HFF-Myc (cell line): ENCODE measurements at regions not wholly inside any gene's neighbourhood (a gene's known extent, or its start where the extent isn't known, plus 50 kb on each side); places are given as distances from the start of the nearest gene placed in this dataset.

Experiments used
- DNase-seq: peaks from one replicate; pipeline ENCODE4 v3.0.0-alpha.2; 2011; ENCODE audit warnings: low read depth; ENCODE audit errors: extremely low read depth
- H3K4me3 ChIP-seq: replicated peaks from 2 replicates; pipeline ENCODE4 v1.5.1; 2011; ENCODE audit warnings: low read depth, mild to moderate bottlenecking, control low read depth, low read length
- CTCF ChIP-seq: IDR thresholded peaks from 2 replicates; pipeline ENCODE4 v1.5.1; 2012; ENCODE audit warnings: mild to moderate bottlenecking, low read depth, low read length, control low read depth; ENCODE audit errors: missing control alignments

GRCh38 chr1:30450148-30450817 lies 273.1 kb downstream of the MATN1 start:
- DNase-seq = no peak
- no peak overlapping the region for H3K4me3 ChIP-seq
- no peak for TF ChIP-seq CTCF

GRCh38 chr1:30449428-30450147 lies 273.8 kb downstream of the MATN1 start:
- no peak overlapping the region for H3K4me3 ChIP-seq
- TF ChIP-seq CTCF = no peak
- DNase-seq = no peak

- H3K4me3 ChIP-seq = no peak overlapping the region
- no peak for TF ChIP-seq CTCF
- no peak for DNase-seq
Measured at GRCh38 chr1:30449003-30449402, 274.4 kb downstream of the MATN1 start.

GRCh38 chr1:30447701-30448100 lies 275.7 kb downstream of the MATN1 start:
- TF ChIP-seq CTCF = no peak
- no peak for DNase-seq
- H3K4me3 ChIP-seq = no peak overlapping the region

- no peak for TF ChIP-seq CTCF
- H3K4me3 ChIP-seq = no peak overlapping the region
- no peak for DNase-seq
Measured at GRCh38 chr1:30447080-30447479, 276.3 kb downstream of the MATN1 start.

- no peak for TF ChIP-seq CTCF
- H3K4me3 ChIP-seq = no peak overlapping the region
- no peak for DNase-seq
Measured at GRCh38 chr1:30446508-30446907, 276.9 kb downstream of the MATN1 start.
